ENCODE measurements at regions not wholly inside any gene's neighbourhood (a gene's known extent, or its start where the extent isn't known, plus 50 kb on each side); places are given as distances from the start of the nearest gene placed in this dataset.
"Not testable (repeated sequence)": the region's sequence is repeated elsewhere in the genome, so short reads cannot be mapped to it uniquely, and the experiment has no call there.

DNA sequence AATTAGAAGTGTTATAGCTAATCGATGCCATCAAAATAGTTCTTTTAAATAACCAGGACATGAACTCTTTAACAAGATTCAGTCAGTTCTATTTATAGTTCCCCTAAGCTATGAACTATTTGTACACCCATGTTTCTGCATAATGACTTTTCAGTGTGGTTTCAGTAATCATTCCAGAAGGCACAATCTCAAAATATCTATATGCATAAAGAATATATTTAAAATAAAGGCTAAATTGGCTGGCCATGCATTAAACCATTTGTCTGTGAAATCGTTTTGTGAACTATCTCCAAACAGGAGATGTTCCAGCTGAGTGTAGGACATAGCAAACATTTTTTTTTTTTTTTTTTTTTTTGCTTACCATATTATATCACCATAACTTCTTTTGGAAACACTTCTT lies 719.3 kb downstream of the PLCL1 start:
- intact Hi-C loops (cut with DNase I, micrococcal nuclease), result no loop called here
- Histone ChIP-seq H3K4me1 (ENCODE audit: insufficient read depth, low read length) (no peaks in the 10 kb centered on the region), H3K27ac (ENCODE audit: low read depth in 1 of 2, low read length in 2 of 2) (no peak overlapping the region), H3K4me3 (ENCODE audit: low read length) (no peak overlapping the region), H3K27me3 (ENCODE audit: control insufficient read depth in 1 of 2, insufficient read depth in 2 of 2, low read length in 2 of 2) (no peaks in the 10 kb centered on the region), H3K36me3 (ENCODE audit: insufficient read depth, low read length) (no peaks in the 10 kb centered on the region), H3K9me3 (ENCODE audit: control insufficient read depth in 1 of 2, insufficient read depth in 1 of 2, low read length in 2 of 2) (no peaks in the 10 kb centered on the region)
- no peak for DNase-seq
- no peak for ATAC-seq (ENCODE audit: poor library complexity)
- TF ChIP-seq, protein P1, sequence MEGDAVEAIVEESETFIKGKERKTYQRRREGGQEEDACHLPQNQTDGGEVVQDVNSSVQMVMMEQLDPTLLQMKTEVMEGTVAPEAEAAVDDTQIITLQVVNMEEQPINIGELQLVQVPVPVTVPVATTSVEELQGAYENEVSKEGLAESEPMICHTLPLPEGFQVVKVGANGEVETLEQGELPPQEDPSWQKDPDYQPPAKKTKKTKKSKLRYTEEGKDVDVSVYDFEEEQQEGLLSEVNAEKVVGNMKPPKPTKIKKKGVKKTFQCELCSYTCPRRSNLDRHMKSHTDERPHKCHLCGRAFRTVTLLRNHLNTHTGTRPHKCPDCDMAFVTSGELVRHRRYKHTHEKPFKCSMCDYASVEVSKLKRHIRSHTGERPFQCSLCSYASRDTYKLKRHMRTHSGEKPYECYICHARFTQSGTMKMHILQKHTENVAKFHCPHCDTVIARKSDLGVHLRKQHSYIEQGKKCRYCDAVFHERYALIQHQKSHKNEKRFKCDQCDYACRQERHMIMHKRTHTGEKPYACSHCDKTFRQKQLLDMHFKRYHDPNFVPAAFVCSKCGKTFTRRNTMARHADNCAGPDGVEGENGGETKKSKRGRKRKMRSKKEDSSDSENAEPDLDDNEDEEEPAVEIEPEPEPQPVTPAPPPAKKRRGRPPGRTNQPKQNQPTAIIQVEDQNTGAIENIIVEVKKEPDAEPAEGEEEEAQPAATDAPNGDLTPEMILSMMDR (IDR thresholded peaks at IDR 0.05), result no peak
- POLR2A ChIA-PET, result no interaction called here
- H3K27ac Mint-ChIP-seq, result no peak overlapping the region
- CTCF ChIA-PET, result no interaction called here
- no peaks in the 10 kb centered on the region for H3K4me1 Mint-ChIP-seq (ENCODE audit: low read depth)
- H3K36me3 Mint-ChIP-seq (ENCODE audit: low read depth), result no peaks in the 10 kb centered on the region
- peaks cover 5% of the 10 kb centered on the region for H3K27me3 Mint-ChIP-seq
- no peaks in the 10 kb centered on the region for H3K9me3 Mint-ChIP-seq
- H3K4me3 Mint-ChIP-seq, result no peak overlapping the region

DNA sequence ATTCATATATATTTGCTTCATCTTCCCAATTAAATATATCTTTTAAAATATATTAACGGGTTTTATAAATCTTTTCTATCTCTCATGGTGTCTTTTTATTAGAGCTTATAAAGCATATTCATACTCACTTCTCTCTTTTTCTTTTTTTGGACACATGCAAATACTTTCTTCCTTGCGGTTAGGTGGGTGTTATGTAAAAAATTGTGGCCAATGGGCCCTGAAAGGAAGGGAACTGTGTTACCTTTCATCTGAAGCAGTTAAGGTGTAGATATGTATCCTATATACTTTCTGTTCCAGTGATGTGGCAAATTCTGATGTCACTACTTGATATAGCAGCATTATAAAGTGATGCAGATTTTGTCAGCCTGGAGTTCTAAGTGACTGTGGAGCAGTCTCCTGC lies 714.5 kb downstream of the PLCL1 start:
- ATAC-seq (ENCODE audit: poor library complexity) (no peak), DNase-seq (no peak)
- POLR2A ChIA-PET, result no interaction called here
- TF ChIP-seq, protein P1 (IDR thresholded peaks at IDR 0.05), result no peak
- Histone ChIP-seq H3K9me3 (ENCODE audit: control insufficient read depth in 1 of 2, insufficient read depth in 1 of 2, low read length in 2 of 2) (peaks cover 0 to under 1% of the 10 kb centered on the region in 2 experiments), H3K4me1 (ENCODE audit: insufficient read depth, low read length) (no peaks in the 10 kb centered on the region), H3K27ac (ENCODE audit: low read depth in 1 of 2, low read length in 2 of 2) (no peak overlapping the region), H3K36me3 (ENCODE audit: insufficient read depth, low read length) (no peaks in the 10 kb centered on the region), H3K4me3 (ENCODE audit: low read length) (no peak overlapping the region), H3K27me3 (ENCODE audit: control insufficient read depth in 1 of 2, insufficient read depth in 2 of 2, low read length in 2 of 2) (no peaks in the 10 kb centered on the region)
- Mint-ChIP-seq H3K27me3 (no peaks in the 10 kb centered on the region), H3K4me3 (no peak overlapping the region), H3K9me3 (no peaks in the 10 kb centered on the region), H3K4me1 (ENCODE audit: low read depth) (no peaks in the 10 kb centered on the region), H3K36me3 (ENCODE audit: low read depth) (no peaks in the 10 kb centered on the region), H3K27ac (no peak overlapping the region)
- CTCF ChIA-PET, result no interaction called here
- intact Hi-C loops (cut with DNase I, micrococcal nuclease), result no loop called here

DNA sequence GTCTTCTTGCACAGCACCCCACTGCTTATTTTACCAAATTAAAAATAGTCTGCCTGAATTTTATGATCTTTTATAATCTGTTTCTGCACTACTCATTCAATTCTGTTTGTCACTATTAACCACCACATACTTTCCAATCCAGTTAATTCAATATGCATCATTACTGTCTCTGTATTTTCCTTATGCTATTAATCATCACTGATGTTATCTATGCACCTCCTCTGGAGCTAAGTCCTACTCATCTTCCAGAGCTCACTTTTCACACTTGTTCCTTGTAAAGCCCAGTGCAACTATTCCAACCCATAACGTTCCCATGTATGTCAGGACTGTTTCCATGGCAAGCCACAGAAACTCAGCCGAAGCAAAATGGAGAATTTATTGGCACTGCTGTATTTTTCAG lies 713.6 kb downstream of the PLCL1 start:
- no peaks in the 10 kb centered on the region for H3K4me1 ChIP-seq (ENCODE audit: insufficient read depth, low read length)
- Mint-ChIP-seq H3K27me3 (no peaks in the 10 kb centered on the region), H3K4me3 (no peak overlapping the region), H3K4me1 (ENCODE audit: low read depth) (no peaks in the 10 kb centered on the region), H3K27ac (no peak overlapping the region), H3K36me3 (ENCODE audit: low read depth) (no peaks in the 10 kb centered on the region), H3K9me3 (no peaks in the 10 kb centered on the region)
- TF ChIP-seq, protein P1 (IDR thresholded peaks at IDR 0.05), result no peak
- ChIA-PET POLR2A (no interaction called here), CTCF (no interaction called here)
- no peak for ATAC-seq (ENCODE audit: poor library complexity)
- H3K4me3 ChIP-seq (ENCODE audit: low read length), result no peak overlapping the region
- intact Hi-C loops (cut with DNase I, micrococcal nuclease), result no loop called here
- H3K36me3 ChIP-seq (ENCODE audit: insufficient read depth, low read length), result no peaks in the 10 kb centered on the region
- H3K9me3 ChIP-seq (ENCODE audit: control insufficient read depth in 1 of 2, insufficient read depth in 1 of 2, low read length in 2 of 2), result peaks cover 0 to 3% of the 10 kb centered on the region in 2 experiments
- H3K27ac ChIP-seq (ENCODE audit: low read depth in 1 of 2, low read length in 2 of 2), result no peak overlapping the region
- DNase-seq, result no peak
- no peaks in the 10 kb centered on the region for H3K27me3 ChIP-seq (ENCODE audit: control insufficient read depth in 1 of 2, insufficient read depth in 2 of 2, low read length in 2 of 2)

DNA sequence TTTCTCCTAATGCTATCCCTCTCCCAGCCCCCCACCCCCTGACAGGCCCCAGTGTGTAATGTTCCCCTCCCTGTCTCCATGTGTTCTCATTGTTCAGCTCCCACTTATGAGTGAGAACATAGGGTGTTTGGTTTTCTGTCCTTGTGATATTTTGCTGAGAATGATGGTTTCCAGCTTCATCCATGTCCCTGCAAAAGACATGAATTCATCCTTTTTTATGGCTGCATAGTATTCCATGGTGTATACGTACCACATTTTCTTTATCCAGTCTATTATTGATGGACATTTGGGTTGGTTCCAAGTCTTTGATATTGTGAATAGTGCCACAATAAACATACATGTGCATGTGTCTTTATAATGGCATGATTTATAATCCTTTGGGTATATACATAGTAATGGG lies 704.2 kb downstream of the PLCL1 start:
- H3K4me3 Mint-ChIP-seq; H3K4me3 ChIP-seq (ENCODE audit: low read length); DNase-seq; H3K4me1 ChIP-seq (ENCODE audit: insufficient read depth, low read length); POLR2A ChIA-PET; H3K36me3 Mint-ChIP-seq (ENCODE audit: low read depth); ATAC-seq (ENCODE audit: poor library complexity); H3K9me3 Mint-ChIP-seq; H3K27me3 ChIP-seq (ENCODE audit: control insufficient read depth in 1 of 2, insufficient read depth in 2 of 2, low read length in 2 of 2); CTCF ChIA-PET; intact Hi-C loops (cut with DNase I, micrococcal nuclease); H3K4me1 Mint-ChIP-seq (ENCODE audit: low read depth); H3K27ac Mint-ChIP-seq; H3K27me3 Mint-ChIP-seq; H3K36me3 ChIP-seq (ENCODE audit: insufficient read depth, low read length); H3K27ac ChIP-seq (ENCODE audit: low read depth in 1 of 2, low read length in 2 of 2); H3K9me3 ChIP-seq (ENCODE audit: control insufficient read depth in 1 of 2, insufficient read depth in 1 of 2, low read length in 2 of 2): not testable (repeated sequence)
